T-cell (primary cell): ENCODE measurements at regions not wholly inside any gene's neighbourhood (a gene's known extent, or its start where the extent isn't known, plus 50 kb on each side); places are given as distances from the start of the nearest gene placed in this dataset.

Experiments used
- ATAC-seq, 4 experiments: fragments of 200-7000 bp in 3 of 4; fragments of 150-1000 bp in 1 of 4; cut with Tn5 transposase; replicated peaks in 1 of 4; 1 replicate in 3 of 4; 2 replicates in 1 of 4; pipeline ENCODE4 v1.10.0; 2021; ENCODE audit warnings: moderate library complexity in 3 of 4, mild to moderate bottlenecking in 2 of 4, moderate number of reproducible peaks in 1 of 4
- CTCF ChIA-PET, 2 donors: fragments of 300-600 bp; sonication (Branson Sonifier 250); formaldehyde crosslinking; loops; one replicate each; lab custom pipeline; 2022; ENCODE audit warnings: antibody characterized with exemption in 2 of 2; lab: Charles Lee
- POLR2A ChIA-PET, 2 donors: fragments of 300-600 bp; sonication (Branson Sonifier 250); formaldehyde crosslinking; loops; one replicate each; lab custom pipeline; 2022; ENCODE audit warnings: antibody characterized with exemption in 2 of 2; lab: Charles Lee
- DNase-seq, 35 experiments: peaks; one replicate each; pipeline versions ENCODE4 v3.0.0 to v3.0.0-alpha.2; 2013 to 2023
- H3K27ac ChIP-seq: one replicate; pipeline ENCODE4 v1.5.1; 2013; ENCODE audit warnings: low read length
- H3K27me3 ChIP-seq, 2 experiments: replicated peaks in 1 of 2; 1 replicate in 1 of 2; 2 replicates in 1 of 2; pipeline versions ENCODE4 v1.6.1 to v1.7.0; 2013; ENCODE audit warnings: low read length in 1 of 2, mixed read lengths in 1 of 2; ENCODE audit not compliant: control insufficient read depth in 2 of 2, insufficient read depth in 2 of 2; ENCODE audit errors: extremely low read depth in 1 of 2
- H3K36me3 ChIP-seq, 2 donors: 1 replicate in 1 of 2; 2 replicates in 1 of 2; pipeline versions ENCODE4 v1.6.1 to v1.7.0; 2013; ENCODE audit warnings: low read length in 1 of 2; ENCODE audit not compliant: control insufficient read depth in 2 of 2, insufficient read depth in 1 of 2; ENCODE audit errors: extremely low read depth in 1 of 2
- H3K4me1 ChIP-seq, 2 experiments: 1 replicate in 1 of 2; 2 replicates in 1 of 2; pipeline versions ENCODE4 v1.6.1 to v1.7.0; 2013; ENCODE audit warnings: low read length in 2 of 2, mixed read lengths in 1 of 2; ENCODE audit not compliant: insufficient read depth in 2 of 2, control insufficient read depth in 1 of 2; ENCODE audit errors: extremely low read depth in 1 of 2
- H3K4me3 ChIP-seq, 2 donors: 1 replicate in 1 of 2; 2 replicates in 1 of 2; pipeline versions ENCODE4 v1.5.1 to v1.7.0; 2013; ENCODE audit warnings: mild to moderate bottlenecking in 2 of 2, low read length in 1 of 2, moderate library complexity in 1 of 2; ENCODE audit not compliant: control insufficient read depth in 1 of 2; ENCODE audit errors: extremely low read depth in 1 of 2
- H3K9me3 ChIP-seq: 2 replicates; pipeline ENCODE4 v1.7.0; 2013
- H3K27ac Mint-ChIP-seq, 2 donors: one replicate each; pipeline ENCODE4 v1.8.0; 2020 to 2021; ENCODE audit warnings: mild to moderate bottlenecking in 2 of 2, mixed read lengths in 2 of 2
- H3K27me3 Mint-ChIP-seq, 2 donors: one replicate each; pipeline ENCODE4 v1.8.0; 2021 to 2022; ENCODE audit warnings: mixed read lengths in 2 of 2
- H3K36me3 Mint-ChIP-seq: one replicate; pipeline ENCODE4 v1.8.0; 2021; ENCODE audit warnings: mixed read lengths
- H3K4me1 Mint-ChIP-seq, 3 donors: one replicate each; pipeline ENCODE4 v1.8.0; 2020 to 2022; ENCODE audit warnings: mixed read lengths in 3 of 3, mild to moderate bottlenecking in 1 of 3
- H3K4me3 Mint-ChIP-seq, 3 donors: one replicate each; pipeline ENCODE4 v1.8.0; 2020 to 2022; ENCODE audit warnings: mild to moderate bottlenecking in 3 of 3, mixed read lengths in 3 of 3, moderate library complexity in 3 of 3
- H3K9me3 Mint-ChIP-seq, 3 donors: one replicate each; pipeline ENCODE4 v1.8.0; 2020 to 2022; ENCODE audit warnings: mixed read lengths in 3 of 3
- WGBS: methylation state at CpG from one replicate; pipeline ENCODE4 v1.1.5; 2013; ENCODE audit warnings: missing lambda C conversion rate; ENCODE audit not compliant: insufficient coverage; 5-methylcytosine and 5-hydroxymethylcytosine counted together

DNA sequence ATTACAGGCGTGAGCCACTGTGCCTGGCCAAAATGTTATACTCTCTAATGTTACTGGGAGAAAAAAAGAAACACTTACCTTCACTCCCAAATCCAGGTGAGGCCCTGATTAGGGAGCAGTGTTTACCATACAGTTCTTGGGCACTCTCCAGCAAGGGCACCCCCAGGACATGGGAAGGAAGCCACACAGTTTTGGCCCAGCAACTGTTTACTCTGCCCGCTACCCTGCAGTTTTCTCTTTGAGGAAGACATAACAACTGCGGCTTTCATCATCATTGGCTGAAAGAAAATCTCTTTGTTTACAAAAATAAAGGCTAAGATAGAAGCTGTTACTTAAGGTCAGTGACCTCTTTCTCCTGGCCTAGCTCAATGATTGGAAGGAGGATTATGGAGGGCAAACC is 145.5 kb upstream of the DUSP21 start:
- Histone ChIP-seq H3K27me3 (no peaks in the 10 kb centered on the region), H3K27ac (no peak overlapping the region), H3K4me1 (no peaks in the 10 kb centered on the region), H3K4me3 (no peak overlapping the region), H3K9me3 (no peaks in the 10 kb centered on the region), H3K36me3 (no peaks in the 10 kb centered on the region)
- ATAC-seq, result no peak
- no peaks in the 10 kb centered on the region for H3K4me1 Mint-ChIP-seq
- no peaks in the 10 kb centered on the region for H3K9me3 Mint-ChIP-seq
- H3K4me3 Mint-ChIP-seq, result no peak overlapping the region
- POLR2A ChIA-PET, result no interaction called here
- WGBS, result no CpG with 5 or more reads among the region's 3 CpGs
- no peak overlapping the region for H3K27ac Mint-ChIP-seq
- DNase-seq, result no peak
- CTCF ChIA-PET, result no interaction called here
- peaks cover 0 to 2% of the 10 kb centered on the region in 2 donors for H3K27me3 Mint-ChIP-seq
- H3K36me3 Mint-ChIP-seq, result no peaks in the 10 kb centered on the region

DNA sequence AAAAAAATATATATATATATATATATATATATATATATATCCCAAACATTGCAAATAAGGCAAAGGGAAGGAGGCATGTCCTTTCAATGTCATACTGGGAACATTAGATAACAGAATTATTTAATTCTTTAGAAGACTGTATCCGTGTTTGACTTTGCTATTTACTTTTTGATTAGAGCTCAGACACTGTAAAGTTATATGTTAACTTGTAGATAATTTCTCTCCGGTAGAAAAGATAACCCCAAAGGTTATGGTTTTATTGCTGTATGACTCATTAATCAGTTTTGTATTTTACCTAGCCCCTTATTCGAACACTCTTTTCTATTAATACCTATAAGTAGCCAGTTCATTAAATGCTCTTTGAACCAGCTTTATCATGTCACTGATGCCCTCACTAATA is 150.6 kb upstream of the DUSP21 start:
- no peak for ATAC-seq
- POLR2A ChIA-PET, result no interaction called here
- Histone ChIP-seq H3K27ac (no peak overlapping the region), H3K36me3 (no peaks in the 10 kb centered on the region), H3K9me3 (no peaks in the 10 kb centered on the region), H3K4me1 (no peaks in the 10 kb centered on the region), H3K4me3 (no peak overlapping the region), H3K27me3 (no peaks in the 10 kb centered on the region)
- no peak for DNase-seq
- CTCF ChIA-PET, result no interaction called here
- H3K9me3 Mint-ChIP-seq, result no peaks in the 10 kb centered on the region
- no peaks in the 10 kb centered on the region for H3K4me1 Mint-ChIP-seq
- no peaks in the 10 kb centered on the region for H3K36me3 Mint-ChIP-seq
- H3K27ac Mint-ChIP-seq, result no peak overlapping the region
- WGBS, result no CpG with 5 or more reads among the region's 3 CpGs
- no peak overlapping the region for H3K4me3 Mint-ChIP-seq
- peaks cover 0 to 4% of the 10 kb centered on the region in 2 donors for H3K27me3 Mint-ChIP-seq

DNA sequence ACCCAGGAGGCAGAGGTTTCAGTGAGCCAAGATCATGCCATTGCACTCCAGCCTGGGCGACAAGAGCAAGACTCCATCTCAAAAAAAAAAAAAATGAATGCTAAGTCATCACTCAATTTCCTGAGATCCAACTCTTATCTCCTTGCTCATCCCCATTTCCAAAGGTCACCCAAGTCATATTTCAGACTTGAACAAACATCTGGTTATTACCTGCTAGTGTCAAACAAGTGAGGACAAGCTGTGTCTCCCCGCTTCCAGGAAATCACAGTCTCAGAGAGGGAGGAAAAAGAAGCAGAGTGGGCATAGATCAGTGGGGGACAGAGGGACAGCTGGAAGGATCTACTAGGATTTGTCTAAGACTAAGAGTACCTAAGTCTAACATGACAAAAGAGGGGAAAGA is 147.5 kb upstream of the FUNDC1 start:
- Histone ChIP-seq H3K27me3 (no peaks in the 10 kb centered on the region), H3K4me1 (no peaks in the 10 kb centered on the region), H3K4me3 (no peak overlapping the region), H3K36me3 (no peaks in the 10 kb centered on the region), H3K27ac (no peak overlapping the region), H3K9me3 (no peaks in the 10 kb centered on the region)
- H3K27me3 Mint-ChIP-seq, result peaks cover 0 to 9% of the 10 kb centered on the region in 2 donors
- no peaks in the 10 kb centered on the region for H3K36me3 Mint-ChIP-seq
- no peak overlapping the region for H3K4me3 Mint-ChIP-seq
- H3K4me1 Mint-ChIP-seq, result no peaks in the 10 kb centered on the region
- no peaks in the 10 kb centered on the region for H3K9me3 Mint-ChIP-seq
- ATAC-seq (no peak), DNase-seq (no peak)
- POLR2A ChIA-PET, result no interaction called here
- WGBS, result 83% methylated on average over 1 of the region's 2 CpGs
- CTCF ChIA-PET, result interaction anchor here in 1 of 2 donors (0.7 kb wide), 1 partner anchor 446 kb away, joined by 7 read pairs; no protein-coding TSS in a partner anchor
- H3K27ac Mint-ChIP-seq, result no peak overlapping the region

DNA sequence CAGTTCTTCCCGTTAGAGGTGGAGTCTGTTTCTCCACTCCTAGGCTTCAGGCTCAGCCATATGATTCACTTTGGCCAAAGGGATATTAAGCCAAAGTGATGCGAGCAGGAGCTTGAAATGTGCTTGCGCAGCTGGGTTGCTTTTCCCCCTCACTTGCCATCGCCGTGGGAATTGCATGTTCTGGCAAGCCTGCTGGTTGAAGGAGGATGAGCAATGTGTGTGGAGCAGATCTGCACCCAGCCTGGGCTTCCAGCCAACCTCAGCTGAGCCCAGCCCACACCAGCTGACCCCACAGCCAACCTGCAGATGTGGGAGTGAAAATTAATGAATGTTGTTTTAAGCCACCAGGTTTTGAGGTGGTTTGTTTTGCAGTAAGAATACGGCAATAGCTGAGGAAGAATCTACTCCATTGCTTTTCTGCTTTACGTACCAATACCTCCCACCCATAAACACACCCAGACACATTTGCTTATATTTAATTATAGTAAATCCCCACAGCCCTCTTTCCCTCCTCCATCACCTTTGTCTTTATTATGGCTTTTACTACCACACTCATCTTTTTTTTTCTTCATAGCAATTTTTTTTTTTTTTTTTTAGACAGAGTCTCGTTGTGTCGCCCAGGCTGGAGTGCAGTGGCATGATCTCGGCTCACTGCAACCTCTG is 132.8 kb upstream of the FUNDC1 start:
- 100% methylated on average over 2 of the region's 10 CpGs for WGBS
- H3K36me3 Mint-ChIP-seq, result no peaks in the 10 kb centered on the region
- H3K9me3 ChIP-seq, result no peaks in the 10 kb centered on the region
- H3K27ac ChIP-seq, result no peak overlapping the region
- POLR2A ChIA-PET, result no interaction called here
- no peak overlapping the region for H3K4me3 ChIP-seq
- no peaks in the 10 kb centered on the region for H3K9me3 Mint-ChIP-seq
- H3K27ac Mint-ChIP-seq, result no peak overlapping the region
- CTCF ChIA-PET, result no interaction called here
- peaks cover 0 to 15% of the 10 kb centered on the region in 2 donors for H3K27me3 Mint-ChIP-seq
- H3K4me1 ChIP-seq, result no peaks in the 10 kb centered on the region
- H3K27me3 ChIP-seq, result no peaks in the 10 kb centered on the region
- no peak for ATAC-seq
- no peak overlapping the region for H3K4me3 Mint-ChIP-seq
- H3K4me1 Mint-ChIP-seq, result no peaks in the 10 kb centered on the region
- DNase-seq, result no peak
- no peaks in the 10 kb centered on the region for H3K36me3 ChIP-seq

DNA sequence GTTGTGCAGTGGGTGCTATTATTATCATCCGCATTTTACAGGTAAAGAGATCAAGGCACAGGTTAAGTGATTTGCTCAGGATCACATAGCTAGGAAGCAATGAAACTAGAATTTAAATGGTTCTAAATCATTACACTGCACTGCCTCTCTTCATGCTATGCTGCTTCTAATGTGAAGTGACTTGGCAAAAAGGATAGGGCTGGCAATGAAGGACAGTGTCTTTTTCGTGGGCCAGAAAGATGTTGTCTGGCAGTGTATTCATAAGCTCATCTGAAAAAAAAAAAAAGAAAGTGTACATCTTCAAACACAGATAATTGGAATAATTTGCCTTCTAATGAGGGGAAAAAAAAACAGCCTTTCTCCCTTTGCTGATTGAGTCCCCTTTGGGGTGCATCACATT is 132.2 kb upstream of the FUNDC1 start:
- ChIA-PET CTCF (no interaction called here), POLR2A (no interaction called here)
- no peaks in the 10 kb centered on the region for H3K4me1 Mint-ChIP-seq
- no peaks in the 10 kb centered on the region for H3K27me3 ChIP-seq
- no peaks in the 10 kb centered on the region for H3K9me3 Mint-ChIP-seq
- H3K36me3 ChIP-seq, result no peaks in the 10 kb centered on the region
- no peak overlapping the region for H3K4me3 Mint-ChIP-seq
- DNase-seq (no peak), ATAC-seq (no peak)
- no peaks in the 10 kb centered on the region for H3K36me3 Mint-ChIP-seq
- no peak overlapping the region for H3K27ac ChIP-seq
- peaks cover 0 to 15% of the 10 kb centered on the region in 2 donors for H3K27me3 Mint-ChIP-seq
- no peaks in the 10 kb centered on the region for H3K9me3 ChIP-seq
- H3K27ac Mint-ChIP-seq, result no peak overlapping the region
- H3K4me3 ChIP-seq, result no peak overlapping the region
- WGBS, result no CpG with 5 or more reads among the region's 2 CpGs
- H3K4me1 ChIP-seq, result no peaks in the 10 kb centered on the region

DNA sequence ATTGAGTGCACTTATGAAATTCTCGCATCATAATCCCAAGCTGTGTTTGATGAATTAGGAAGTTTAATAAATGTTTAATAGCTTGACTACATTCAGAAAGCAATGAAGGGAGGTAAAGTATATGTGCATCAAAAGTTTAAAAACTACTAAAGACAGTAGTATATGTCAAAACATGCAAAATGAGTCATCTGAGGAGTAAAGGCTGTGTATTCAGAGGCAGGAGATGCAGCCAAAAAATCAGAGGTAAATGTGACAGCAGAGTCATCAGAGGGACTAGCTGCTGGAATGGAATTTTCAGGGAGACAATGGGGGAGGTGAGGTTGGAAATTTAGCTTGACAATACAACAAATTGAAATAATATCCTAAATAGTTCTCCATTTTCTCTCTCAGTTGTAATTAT is 127.0 kb upstream of the FUNDC1 start:
- H3K4me1 Mint-ChIP-seq, result no peaks in the 10 kb centered on the region
- H3K36me3 Mint-ChIP-seq, result no peaks in the 10 kb centered on the region
- H3K27ac ChIP-seq, result no peak overlapping the region
- H3K27me3 Mint-ChIP-seq, result peaks cover 0 to 13% of the 10 kb centered on the region in 2 donors
- no peak overlapping the region for H3K27ac Mint-ChIP-seq
- POLR2A ChIA-PET, result no interaction called here
- no peaks in the 10 kb centered on the region for H3K4me1 ChIP-seq
- WGBS, result no CpG with 5 or more reads among the region's 1 CpG
- no peaks in the 10 kb centered on the region for H3K27me3 ChIP-seq
- no peaks in the 10 kb centered on the region for H3K36me3 ChIP-seq
- DNase-seq, result no peak
- CTCF ChIA-PET, result no interaction called here
- no peak overlapping the region for H3K4me3 ChIP-seq
- no peak overlapping the region for H3K4me3 Mint-ChIP-seq
- H3K9me3 ChIP-seq, result no peaks in the 10 kb centered on the region
- ATAC-seq, result no peak
- H3K9me3 Mint-ChIP-seq, result peaks cover 0 to 2% (median 0%) of the 10 kb centered on the region in 3 donors

DNA sequence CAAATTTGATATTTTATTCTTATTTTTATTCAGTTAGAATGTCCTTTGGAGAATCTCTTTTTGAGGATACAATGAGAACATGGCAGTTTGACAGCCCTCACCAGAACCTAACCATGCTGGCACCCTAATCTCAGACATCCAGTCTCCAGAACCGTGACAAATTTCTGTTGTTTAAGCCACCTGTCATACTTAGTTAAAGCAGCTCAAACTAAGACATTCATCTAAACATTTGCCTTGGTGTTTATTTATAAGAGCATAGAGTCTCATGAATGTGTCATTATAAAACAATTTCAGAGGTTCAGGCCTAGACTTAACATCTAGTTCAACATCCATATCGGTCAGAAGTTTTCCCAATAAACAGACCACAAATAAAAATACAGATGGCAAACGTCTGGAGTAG is 125.1 kb upstream of the FUNDC1 start:
- H3K36me3 ChIP-seq, result no peaks in the 10 kb centered on the region
- H3K27ac ChIP-seq, result no peak overlapping the region
- ATAC-seq, result no peak
- WGBS, result no CpG with 5 or more reads among the region's 3 CpGs
- no peaks in the 10 kb centered on the region for H3K9me3 ChIP-seq
- Mint-ChIP-seq H3K4me3 (no peak overlapping the region), H3K9me3 (peaks cover 0 to 5% (median 2%) of the 10 kb centered on the region in 3 donors), H3K27me3 (peaks cover 0 to 20% of the 10 kb centered on the region in 2 donors), H3K4me1 (no peaks in the 10 kb centered on the region), H3K36me3 (no peaks in the 10 kb centered on the region), H3K27ac (no peak overlapping the region)
- no peaks in the 10 kb centered on the region for H3K4me1 ChIP-seq
- ChIA-PET CTCF (no interaction called here), POLR2A (no interaction called here)
- no peaks in the 10 kb centered on the region for H3K27me3 ChIP-seq
- DNase-seq, result no peak
- H3K4me3 ChIP-seq, result no peak overlapping the region
